Upper lobe of left lung (tissue), 6 donors: ENCODE measurements at regions not wholly inside any gene's neighbourhood (a gene's known extent, or its start where the extent isn't known, plus 50 kb on each side); places are given as distances from the start of the nearest gene placed in this dataset.

Experiments
- ATAC-seq, 2 donors: fragments of 200-7000 bp; cut with Tn5 transposase; one replicate each; pipeline ENCODE4 v1.9.1; 2022; ENCODE audit warnings: mild to moderate bottlenecking in 2 of 2, moderate library complexity in 2 of 2; ENCODE audit not compliant: low FRiP score in 2 of 2
- DNase-seq, 2 donors: peaks; one replicate each; pipeline ENCODE4 v3.0.0-alpha.2; 2019 to 2020
- H3K27ac ChIP-seq, 4 donors: fragments of 200-600 bp; sonication (generic); one replicate each; pipeline ENCODE4 v1.5.1; 2016 to 2019
- H3K27me3 ChIP-seq, 4 donors: fragments of 200-600 bp; sonication (generic); one replicate each; pipeline ENCODE4 v1.5.1; 2017 to 2019
- H3K36me3 ChIP-seq, 4 donors: fragments of 200-600 bp; sonication (generic); one replicate each; pipeline ENCODE4 v1.5.1; 2016 to 2019
- H3K4me1 ChIP-seq, 4 donors: fragments of 200-600 bp; sonication (generic); one replicate each; pipeline ENCODE4 v1.5.1; 2018 to 2019
- H3K4me3 ChIP-seq, 4 donors: fragments of 200-600 bp; sonication (generic); one replicate each; pipeline ENCODE4 v1.5.1; 2017 to 2019; ENCODE audit warnings: mild to moderate bottlenecking in 2 of 4, moderate library complexity in 1 of 4
- H3K9me3 ChIP-seq, 4 donors: fragments of 200-600 bp; sonication (generic); one replicate each; pipeline ENCODE4 v1.5.1; 2018 to 2019
- CTCF ChIP-seq, 6 experiments: fragments of 450-650 bp in 4 of 6; fragments of 200-600 bp in 2 of 6; sonication (generic) in 2 of 6; IDR thresholded peaks; one replicate each; pipeline ENCODE4 v1.5.1; 2016 to 2019; ENCODE audit warnings: antibody characterized with exemption in 6 of 6
- EP300 ChIP-seq, 4 donors: sonication (generic); formaldehyde crosslinking; IDR thresholded peaks; one replicate each; pipeline ENCODE4 v1.5.1; 2017; ENCODE audit warnings: antibody characterized with exemption in 4 of 4, control low read depth in 2 of 4
- POLR2A ChIP-seq, 4 donors: fragments of 450-650 bp; IDR thresholded peaks; one replicate each; pipeline ENCODE4 v1.5.1; 2016 to 2017; ENCODE audit warnings: antibody characterized with exemption in 4 of 4, mild to moderate bottlenecking in 2 of 4
- POLR2AphosphoS5 ChIP-seq, 2 donors: sonication (generic); formaldehyde crosslinking; IDR thresholded peaks; one replicate each; pipeline ENCODE4 v1.5.1; 2017; ENCODE audit warnings: antibody characterized with exemption in 2 of 2
- WGBS, 2 donors: methylation state at CpG; one replicate each; pipeline ENCODE4 v1.1.5; 2017 to 2018; 5-methylcytosine and 5-hydroxymethylcytosine counted together
- donor health status: DM: no; HTN: no; CAD: no; lungs with moderate emphysema.
- donor health status: DM: no; HTN: yes; CAD: no; lungs with severe emphysema.

DNA sequence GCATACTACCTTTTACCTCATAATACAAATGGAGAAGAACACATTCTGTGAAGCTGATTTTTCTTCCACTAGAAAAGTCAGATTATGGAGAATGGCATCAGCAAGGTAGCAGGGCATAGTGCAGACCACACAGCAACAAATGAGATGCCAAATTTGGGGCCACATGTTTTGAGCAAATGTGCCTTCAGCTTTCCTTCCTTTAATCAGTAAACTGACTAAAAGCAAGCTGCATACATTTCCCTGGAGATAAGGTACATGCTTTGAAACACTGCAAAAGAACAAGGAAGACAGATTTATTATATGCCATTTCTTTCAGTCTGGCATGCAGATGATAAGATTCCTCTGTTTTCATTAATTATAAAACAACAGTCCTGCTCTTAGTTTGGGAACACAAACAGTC, 67.1 kb upstream of the GUCY1A1 start:
- Histone ChIP-seq H3K27me3 (no peaks in the 10 kb centered on the region), H3K9me3 (no peaks in the 10 kb centered on the region), H3K4me3 (no peak overlapping the region), H3K4me1 (no peaks in the 10 kb centered on the region), H3K27ac (no peak overlapping the region), H3K36me3 (no peaks in the 10 kb centered on the region)
- ATAC-seq, result no peak
- no peak for DNase-seq
- no peak for TF ChIP-seq CTCF (IDR thresholded peaks at IDR 0.05)
- TF ChIP-seq POLR2AphosphoS5 (IDR thresholded peaks at IDR 0.05), result no peak
- no peak for TF ChIP-seq EP300 (IDR thresholded peaks at IDR 0.05)
- TF ChIP-seq POLR2A (IDR thresholded peaks at IDR 0.05), result no peak

DNA sequence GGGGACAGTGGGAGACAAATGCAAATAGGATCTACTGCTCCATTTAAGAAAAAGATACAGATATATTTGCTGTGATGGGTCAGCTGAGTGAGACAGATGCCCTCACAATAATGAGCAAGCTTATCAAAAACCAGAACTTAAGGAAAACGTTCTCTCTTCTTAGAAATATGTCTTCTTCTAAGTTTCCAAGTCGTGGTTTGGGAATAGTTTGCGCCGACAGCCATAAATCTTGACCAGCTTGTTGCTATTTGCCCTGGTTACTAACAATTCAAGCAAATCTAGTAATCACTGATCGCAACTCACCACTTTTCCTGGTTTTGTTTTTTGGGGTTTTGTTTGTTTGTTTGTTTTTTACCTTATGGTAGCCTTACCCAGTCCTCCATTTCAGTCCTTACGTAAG, 67.6 kb upstream of the GUCY1A1 start:
- no peaks in the 10 kb centered on the region for H3K27me3 ChIP-seq
- TF ChIP-seq POLR2AphosphoS5 (IDR thresholded peaks at IDR 0.05) (no peak), POLR2A (IDR thresholded peaks at IDR 0.05) (no peak), EP300 (IDR thresholded peaks at IDR 0.05) (no peak), CTCF (IDR thresholded peaks at IDR 0.05) (no peak)
- H3K4me3 ChIP-seq, result no peak overlapping the region
- DNase-seq, result no peak
- H3K27ac ChIP-seq, result no peak overlapping the region
- no peaks in the 10 kb centered on the region for H3K9me3 ChIP-seq
- WGBS, 2 donors, result 77 to 82% methylated on average over 6 of the region's 6 CpGs
- H3K36me3 ChIP-seq, result no peaks in the 10 kb centered on the region
- H3K4me1 ChIP-seq, result no peaks in the 10 kb centered on the region
- ATAC-seq, result peak in 1 of 2 donors; percentile 53

DNA sequence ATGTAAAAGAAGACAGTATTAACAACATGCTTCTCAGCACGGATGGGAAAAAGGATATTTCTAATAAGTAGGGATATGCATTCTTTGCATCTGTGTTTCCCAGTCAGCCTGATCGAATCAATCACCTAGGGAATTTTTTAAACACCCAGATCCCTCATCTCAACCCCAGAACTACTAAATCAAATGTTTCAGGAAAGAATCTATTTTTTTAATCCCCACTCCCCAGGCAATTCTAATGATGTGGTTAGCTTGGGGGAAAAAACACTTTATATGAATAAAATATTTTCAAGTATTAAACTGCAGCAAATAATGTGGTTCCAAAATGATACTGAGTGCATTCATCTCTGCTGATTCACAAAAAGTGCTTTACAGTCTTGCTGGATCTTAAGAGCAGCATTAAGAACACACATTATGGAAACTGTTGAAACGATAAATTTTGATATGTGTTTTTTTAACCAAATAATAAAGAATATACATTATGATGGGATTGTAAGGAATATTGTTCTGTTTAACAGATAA, 68.7 kb upstream of the GUCY1A1 start:
- no peaks in the 10 kb centered on the region for H3K4me1 ChIP-seq
- H3K36me3 ChIP-seq, result no peaks in the 10 kb centered on the region
- H3K4me3 ChIP-seq, result no peak overlapping the region
- 52 to 69% methylated on average over 3 of the region's 3 CpGs for WGBS, 2 donors
- no peak for ATAC-seq
- no peak overlapping the region for H3K27ac ChIP-seq
- H3K9me3 ChIP-seq, result no peaks in the 10 kb centered on the region
- no peak for DNase-seq
- no peak for TF ChIP-seq EP300 (IDR thresholded peaks at IDR 0.05)
- no peak for TF ChIP-seq CTCF (IDR thresholded peaks at IDR 0.05)
- TF ChIP-seq POLR2A (IDR thresholded peaks at IDR 0.05), result no peak
- TF ChIP-seq POLR2AphosphoS5 (IDR thresholded peaks at IDR 0.05), result no peak
- H3K27me3 ChIP-seq, result no peaks in the 10 kb centered on the region

DNA sequence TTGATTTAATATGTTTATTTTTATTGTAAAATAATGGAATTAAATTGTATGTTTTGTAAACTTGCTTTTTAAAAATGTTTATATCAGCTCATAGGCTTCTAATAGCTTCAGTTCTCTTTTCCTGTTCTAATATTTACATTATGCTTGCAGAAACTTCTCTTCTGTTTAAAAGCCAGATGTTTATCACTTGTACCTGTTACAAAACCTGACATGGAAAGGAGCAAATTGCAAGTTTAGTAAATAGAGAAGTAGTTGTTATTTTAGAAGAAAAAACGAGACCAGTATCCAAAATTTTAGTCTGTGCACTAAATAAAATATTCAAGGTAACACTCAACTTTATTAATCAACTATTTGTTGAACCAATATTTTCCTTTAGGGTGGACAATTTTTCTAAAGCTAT, 69.4 kb upstream of the GUCY1A1 start:
- no peaks in the 10 kb centered on the region for H3K9me3 ChIP-seq
- no peaks in the 10 kb centered on the region for H3K4me1 ChIP-seq
- no peaks in the 10 kb centered on the region for H3K36me3 ChIP-seq
- no peak for TF ChIP-seq EP300 (IDR thresholded peaks at IDR 0.05)
- no peak for TF ChIP-seq POLR2AphosphoS5 (IDR thresholded peaks at IDR 0.05)
- ATAC-seq, result no peak
- no peak overlapping the region for H3K27ac ChIP-seq
- no peak for DNase-seq
- H3K27me3 ChIP-seq, result no peaks in the 10 kb centered on the region
- WGBS, 2 donors, result 40 to 45% methylated on average over 1 of the region's 1 CpG
- H3K4me3 ChIP-seq, result no peak overlapping the region

- Histone ChIP-seq H3K27ac (no peak overlapping the region), H3K36me3 (no peaks in the 10 kb centered on the region), H3K4me3 (no peak overlapping the region), H3K4me1 (no peaks in the 10 kb centered on the region), H3K9me3 (no peaks in the 10 kb centered on the region), H3K27me3 (no peaks in the 10 kb centered on the region)
- 88 to 90% methylated on average over 13 of the region's 13 CpGs for WGBS, 2 donors
- DNase-seq (no peak), ATAC-seq (no peak)
- TF ChIP-seq POLR2A (IDR thresholded peaks at IDR 0.05) (no peak), POLR2AphosphoS5 (IDR thresholded peaks at IDR 0.05) (no peak), CTCF (IDR thresholded peaks at IDR 0.05) (no peak), EP300 (IDR thresholded peaks at IDR 0.05) (no peak)
These were observed 72.9 kb upstream of the GUCY1A1 start for GRCh38 chr4:155593793-155594192.
